RWPE2 (cell line): ENCODE measurements at regions not wholly inside any gene's neighbourhood (a gene's known extent, or its start where the extent isn't known, plus 50 kb on each side); places are given as distances from the start of the nearest gene placed in this dataset.
"Not testable (repeated sequence)": the region's sequence is repeated elsewhere in the genome, so short reads cannot be mapped to it uniquely, and the experiment has no call there.

Source experiments
- ATAC-seq: fragments of 200-7000 bp; cut with Tn5 transposase; 3 replicates; pipeline ENCODE4 v1.9.1; 2021; ENCODE audit warnings: low read depth
- DNase-seq: peaks from one replicate; pipeline ENCODE4 v3.0.0-alpha.2; 2020; ENCODE audit warnings: low spot score
- H3K27ac ChIP-seq: fragments of 450-650 bp; 2 replicates; pipeline ENCODE4 v1.5.1; 2017; ENCODE audit warnings: mild to moderate bottlenecking; ENCODE audit not compliant: poor library complexity, severe bottlenecking
- H3K27me3 ChIP-seq: fragments of 250-450 bp; sonication (Bioruptor Pico); 2 replicates; pipeline ENCODE4 v1.5.1; 2021; ENCODE audit warnings: mild to moderate bottlenecking, moderate library complexity; ENCODE audit not compliant: insufficient read depth, poor library complexity, severe bottlenecking
- H3K36me3 ChIP-seq: fragments of 250-450 bp; sonication (Bioruptor Pico); 2 replicates; pipeline ENCODE4 v1.5.1; 2020; ENCODE audit warnings: low read depth, mild to moderate bottlenecking, moderate library complexity
- H3K4me1 ChIP-seq: fragments of 250-450 bp; sonication (Bioruptor Pico); 2 replicates; pipeline ENCODE4 v1.5.1; 2021; ENCODE audit warnings: mild to moderate bottlenecking, moderate library complexity; ENCODE audit not compliant: insufficient read depth, poor library complexity, severe bottlenecking
- H3K4me3 ChIP-seq: fragments of 250-450 bp; sonication (Bioruptor Pico); 2 replicates; pipeline ENCODE4 v1.5.1; 2021; ENCODE audit warnings: mild to moderate bottlenecking, moderate library complexity; ENCODE audit not compliant: severe bottlenecking
- H3K9me3 ChIP-seq: fragments of 250-450 bp; sonication (Bioruptor Pico); 2 replicates; pipeline ENCODE4 v1.5.1; 2021; ENCODE audit warnings: mild to moderate bottlenecking, moderate library complexity; ENCODE audit not compliant: severe bottlenecking
- TF ChIP-seq, protein P1 (sequence below): fragments of 450-650 bp; IDR thresholded peaks from one replicate; pipeline ENCODE4 v1.5.1; 2017; ENCODE audit warnings: mild to moderate bottlenecking, moderate library complexity; ENCODE audit not compliant: poor library complexity, severe bottlenecking

DNA sequence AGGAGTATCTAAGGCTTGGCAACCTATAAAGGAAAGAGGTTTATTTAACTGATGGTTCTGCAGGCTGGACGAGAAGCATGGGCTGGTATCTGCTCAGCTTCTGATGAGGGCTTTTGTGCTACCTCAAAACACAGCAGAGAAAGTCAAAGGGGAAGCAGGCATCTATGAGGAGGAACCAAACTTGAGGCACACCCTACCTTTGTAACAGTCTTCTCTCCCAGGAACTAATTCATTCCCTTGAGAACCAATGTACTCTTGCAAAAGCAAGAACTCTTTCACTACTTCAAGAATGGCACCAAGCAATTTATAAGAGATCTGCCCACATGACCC, 109.0 kb downstream of the CGGBP1 start:
- no peak for ATAC-seq
- TF ChIP-seq, protein P1, sequence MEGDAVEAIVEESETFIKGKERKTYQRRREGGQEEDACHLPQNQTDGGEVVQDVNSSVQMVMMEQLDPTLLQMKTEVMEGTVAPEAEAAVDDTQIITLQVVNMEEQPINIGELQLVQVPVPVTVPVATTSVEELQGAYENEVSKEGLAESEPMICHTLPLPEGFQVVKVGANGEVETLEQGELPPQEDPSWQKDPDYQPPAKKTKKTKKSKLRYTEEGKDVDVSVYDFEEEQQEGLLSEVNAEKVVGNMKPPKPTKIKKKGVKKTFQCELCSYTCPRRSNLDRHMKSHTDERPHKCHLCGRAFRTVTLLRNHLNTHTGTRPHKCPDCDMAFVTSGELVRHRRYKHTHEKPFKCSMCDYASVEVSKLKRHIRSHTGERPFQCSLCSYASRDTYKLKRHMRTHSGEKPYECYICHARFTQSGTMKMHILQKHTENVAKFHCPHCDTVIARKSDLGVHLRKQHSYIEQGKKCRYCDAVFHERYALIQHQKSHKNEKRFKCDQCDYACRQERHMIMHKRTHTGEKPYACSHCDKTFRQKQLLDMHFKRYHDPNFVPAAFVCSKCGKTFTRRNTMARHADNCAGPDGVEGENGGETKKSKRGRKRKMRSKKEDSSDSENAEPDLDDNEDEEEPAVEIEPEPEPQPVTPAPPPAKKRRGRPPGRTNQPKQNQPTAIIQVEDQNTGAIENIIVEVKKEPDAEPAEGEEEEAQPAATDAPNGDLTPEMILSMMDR: no peak

DNA sequence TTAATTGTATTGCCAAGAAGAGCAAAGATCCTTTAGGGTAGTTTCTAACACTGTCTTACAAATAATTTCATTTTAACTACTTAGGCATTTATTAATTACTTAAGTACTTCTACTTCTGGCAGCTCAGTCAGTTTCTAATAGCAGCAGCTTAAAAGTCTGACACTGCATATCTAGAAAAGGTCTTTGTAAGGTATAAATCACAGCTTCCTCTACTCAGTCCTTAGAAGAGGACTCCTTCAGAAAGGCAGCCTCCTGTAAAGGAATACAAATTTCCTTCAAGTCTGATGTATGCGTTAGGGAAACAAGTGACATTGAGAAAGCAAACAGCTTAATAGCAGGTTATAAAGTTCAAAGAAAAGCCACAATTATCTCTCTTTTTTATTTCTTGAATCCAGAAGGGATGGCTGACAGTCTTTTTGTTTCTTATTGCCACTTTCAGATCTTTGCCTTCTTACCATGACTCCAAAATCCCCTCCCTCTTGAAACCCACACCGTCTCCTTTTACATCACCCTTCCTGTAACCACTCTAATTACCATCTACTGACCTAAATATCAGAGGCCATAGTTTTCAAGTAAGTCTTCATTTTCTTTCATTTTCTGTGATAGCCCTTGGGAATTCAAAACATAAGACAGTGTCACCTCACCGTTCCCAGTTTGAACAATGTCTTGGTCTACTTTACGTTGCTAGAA, 109.5 kb downstream of the CGGBP1 start:
- no peak overlapping the region for H3K27ac ChIP-seq
- DNase-seq: no peak
- no peak for ATAC-seq

More for the DNA sequence above, 109.0 kb downstream of the CGGBP1 start:
- H3K4me3 ChIP-seq: no peak overlapping the region
- H3K27ac ChIP-seq: no peak overlapping the region
- DNase-seq: no peak
- H3K36me3 ChIP-seq: no peaks in the 10 kb centered on the region
- H3K4me1 ChIP-seq: no peaks in the 10 kb centered on the region
- no peaks in the 10 kb centered on the region for H3K9me3 ChIP-seq
- H3K27me3 ChIP-seq: peaks cover 9% of the 10 kb centered on the region

DNA sequence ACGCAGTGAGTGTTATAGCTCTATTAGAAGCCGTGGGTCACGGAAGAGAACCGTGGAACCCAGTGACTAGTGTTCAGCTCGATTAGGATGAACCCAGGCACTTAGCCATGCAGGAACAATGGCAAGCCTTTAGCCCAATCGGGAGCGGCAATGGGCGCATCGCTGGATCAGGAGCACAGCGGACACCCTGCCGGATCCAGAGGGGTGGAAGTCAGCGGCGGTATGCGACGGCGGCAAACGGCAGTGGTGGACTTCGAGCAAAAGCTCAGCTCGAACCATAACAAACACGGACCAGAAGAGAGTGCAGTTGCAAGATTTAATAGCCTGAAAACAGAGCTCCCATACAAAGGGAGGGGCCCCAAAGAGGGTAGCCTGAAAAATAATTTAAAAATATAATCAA, 112.8 kb downstream of the CGGBP1 start:
- ATAC-seq, H3K4me3 ChIP-seq, H3K27ac ChIP-seq, H3K4me1 ChIP-seq, H3K36me3 ChIP-seq, H3K27me3 ChIP-seq, DNase-seq, H3K9me3 ChIP-seq: not testable (repeated sequence)

More for the DNA sequence above, 109.5 kb downstream of the CGGBP1 start:
- no peaks in the 10 kb centered on the region for H3K9me3 ChIP-seq
- H3K36me3 ChIP-seq: no peaks in the 10 kb centered on the region
- H3K27me3 ChIP-seq: peaks cover 9% of the 10 kb centered on the region
- H3K4me3 ChIP-seq: no peak overlapping the region
- TF ChIP-seq, protein P1: no peak
- no peaks in the 10 kb centered on the region for H3K4me1 ChIP-seq

DNA sequence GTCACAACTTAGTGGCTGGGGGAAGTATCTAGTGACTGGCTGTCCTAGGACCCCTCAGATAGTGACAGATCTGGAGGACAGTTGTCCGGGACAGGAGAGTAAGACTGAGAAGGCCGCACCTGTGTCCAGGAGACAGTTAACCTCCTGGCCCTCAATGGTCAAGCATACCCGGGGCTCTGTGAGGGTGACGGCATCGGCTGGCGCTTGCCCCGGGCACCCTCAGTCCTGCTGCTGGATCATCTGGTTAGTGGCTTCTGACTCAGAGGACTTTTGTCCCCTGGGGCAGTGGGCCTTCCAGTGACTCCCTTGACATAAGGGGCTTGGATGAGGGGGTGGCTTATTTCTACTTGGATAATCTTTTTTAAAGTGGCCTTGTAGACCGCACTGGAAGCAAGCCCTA, 116.5 kb downstream of the CGGBP1 start:
- not testable (repeated sequence) for H3K9me3 ChIP-seq, ATAC-seq, DNase-seq

DNA sequence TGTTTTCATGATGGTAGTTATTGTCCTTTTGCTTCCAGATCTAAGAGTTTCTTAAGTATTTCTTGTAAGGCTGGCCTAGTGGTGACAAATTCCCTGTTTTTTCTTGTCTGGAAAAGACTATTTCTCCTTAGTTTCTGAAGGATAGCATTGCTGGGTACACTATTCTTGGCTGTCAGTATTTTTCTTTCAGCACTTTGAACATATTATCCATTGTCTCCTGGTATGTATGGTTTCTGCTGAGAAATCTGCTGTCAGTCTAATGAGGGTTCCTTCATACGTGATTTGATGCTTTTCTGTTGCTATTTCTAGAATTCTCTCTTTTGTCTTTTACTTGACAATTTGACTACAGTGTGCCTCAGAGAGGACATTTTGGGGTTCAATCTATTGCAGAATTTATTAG, 134.3 kb downstream of the CGGBP1 start:
- no peaks in the 10 kb centered on the region for H3K27me3 ChIP-seq
- no peak overlapping the region for H3K27ac ChIP-seq
- H3K36me3 ChIP-seq: no peaks in the 10 kb centered on the region
- H3K9me3 ChIP-seq: no peaks in the 10 kb centered on the region
- no peak overlapping the region for H3K4me3 ChIP-seq
- H3K4me1 ChIP-seq: no peaks in the 10 kb centered on the region
- DNase-seq (no peak), ATAC-seq (no peak)
- TF ChIP-seq, protein P1: no peak

More for the DNA sequence above, 116.5 kb downstream of the CGGBP1 start:
- not testable (repeated sequence) for H3K4me1 ChIP-seq, H3K4me3 ChIP-seq, H3K36me3 ChIP-seq, H3K27me3 ChIP-seq, H3K27ac ChIP-seq

DNA sequence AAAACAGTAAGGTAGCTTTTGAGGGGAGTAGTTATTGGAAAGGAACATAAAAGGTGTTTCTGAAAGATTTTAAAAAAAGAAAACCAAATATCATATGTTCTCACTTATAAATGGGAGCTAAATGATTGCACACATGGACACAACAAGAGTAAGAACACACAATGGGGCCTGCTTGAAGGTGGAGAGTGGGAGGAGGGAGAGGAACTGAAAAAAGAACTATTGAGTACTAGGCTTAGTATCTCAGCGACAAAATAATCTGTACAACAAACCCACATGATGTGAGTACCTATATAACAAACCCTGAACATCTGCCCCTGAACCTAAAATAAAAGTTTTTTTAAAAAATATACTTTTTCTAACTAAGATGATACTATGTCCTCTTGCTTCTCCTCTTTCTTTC, 138.3 kb downstream of the CGGBP1 start:
- H3K27ac ChIP-seq: no peak overlapping the region

More for the DNA sequence above, 138.3 kb downstream of the CGGBP1 start:
- no peaks in the 10 kb centered on the region for H3K27me3 ChIP-seq
- ATAC-seq (no peak), DNase-seq (no peak)
- no peaks in the 10 kb centered on the region for H3K4me1 ChIP-seq
- H3K9me3 ChIP-seq: no peaks in the 10 kb centered on the region
- H3K4me3 ChIP-seq: no peak overlapping the region
- no peaks in the 10 kb centered on the region for H3K36me3 ChIP-seq
- TF ChIP-seq, protein P1: no peak
